Hepatocyte (in vitro differentiated cells): ENCODE measurements at regions not wholly inside any gene's neighbourhood (a gene's known extent, or its start where the extent isn't known, plus 50 kb on each side); places are given as distances from the start of the nearest gene placed in this dataset.

Experiments used
- EZH2phosphoT487 ChIP-seq: fragments of 200-600 bp; sonication (generic); IDR thresholded peaks from one replicate; pipeline ENCODE4 v1.6.1; 2018; ENCODE audit warnings: antibody characterized with exemption, mild to moderate bottlenecking, low read depth, moderate library complexity; ENCODE audit not compliant: unreplicated experiment, severe bottlenecking
- TF ChIP-seq, protein P1 (sequence below): fragments of 200-600 bp; sonication (generic); IDR thresholded peaks from 2 replicates; pipeline ENCODE4 v1.5.1; 2016; ENCODE audit warnings: antibody characterized with exemption, mild to moderate bottlenecking; ENCODE audit not compliant: poor library complexity

GRCh38 chr3:174620138-174620537 is 239.0 kb upstream of the NAALADL2 start:
- TF ChIP-seq, protein P1, sequence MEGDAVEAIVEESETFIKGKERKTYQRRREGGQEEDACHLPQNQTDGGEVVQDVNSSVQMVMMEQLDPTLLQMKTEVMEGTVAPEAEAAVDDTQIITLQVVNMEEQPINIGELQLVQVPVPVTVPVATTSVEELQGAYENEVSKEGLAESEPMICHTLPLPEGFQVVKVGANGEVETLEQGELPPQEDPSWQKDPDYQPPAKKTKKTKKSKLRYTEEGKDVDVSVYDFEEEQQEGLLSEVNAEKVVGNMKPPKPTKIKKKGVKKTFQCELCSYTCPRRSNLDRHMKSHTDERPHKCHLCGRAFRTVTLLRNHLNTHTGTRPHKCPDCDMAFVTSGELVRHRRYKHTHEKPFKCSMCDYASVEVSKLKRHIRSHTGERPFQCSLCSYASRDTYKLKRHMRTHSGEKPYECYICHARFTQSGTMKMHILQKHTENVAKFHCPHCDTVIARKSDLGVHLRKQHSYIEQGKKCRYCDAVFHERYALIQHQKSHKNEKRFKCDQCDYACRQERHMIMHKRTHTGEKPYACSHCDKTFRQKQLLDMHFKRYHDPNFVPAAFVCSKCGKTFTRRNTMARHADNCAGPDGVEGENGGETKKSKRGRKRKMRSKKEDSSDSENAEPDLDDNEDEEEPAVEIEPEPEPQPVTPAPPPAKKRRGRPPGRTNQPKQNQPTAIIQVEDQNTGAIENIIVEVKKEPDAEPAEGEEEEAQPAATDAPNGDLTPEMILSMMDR, result peak; percentile 21
- no peak for TF ChIP-seq EZH2phosphoT487
